ENCODE measurements at regions not wholly inside any gene's neighbourhood (a gene's known extent, or its start where the extent isn't known, plus 50 kb on each side); places are given as distances from the start of the nearest gene placed in this dataset.

- Histone ChIP-seq H4K5ac (ENCODE audit: insufficient read length, low read depth, low read length) (no peak overlapping the region), H3T11ph (ENCODE audit: low read length) (no peak overlapping the region), H3K79me1 (ENCODE audit: insufficient read depth, low read depth, low read length, poor library complexity, severe bottlenecking) (no peaks in the 10 kb centered on the region), H4K8ac (replicated peaks; ENCODE audit: insufficient read length, low read depth, low read length) (no peak overlapping the region), H3K23ac (ENCODE audit: insufficient read length, low read depth, low read length) (no peak overlapping the region), H3K9ac (ENCODE audit: extremely low read depth, insufficient read length, low read length) (no peak overlapping the region), H3K23me2 (ENCODE audit: insufficient read length, low read depth, low read length, poor library complexity, severe bottlenecking) (no peaks in the 10 kb centered on the region), H3K56ac (ENCODE audit: insufficient read length, low read depth, low read length) (no peak overlapping the region), H2BK20ac (ENCODE audit: low read depth, low read length, poor library complexity, severe bottlenecking) (no peak overlapping the region), H2AFZ (ENCODE audit: low read length) (no peak overlapping the region), H3K14ac (ENCODE audit: insufficient read depth, low read length) (no peak overlapping the region), H3K27me3 (ENCODE audit: insufficient read depth, low read length) (no peaks in the 10 kb centered on the region), H2BK15ac (ENCODE audit: low read depth, low read length) (no peak overlapping the region), H2BK120ac (ENCODE audit: low read depth, low read length, poor library complexity, severe bottlenecking) (no peak overlapping the region), H3K18ac (ENCODE audit: insufficient read length, low read depth, low read length) (no peak overlapping the region), H2BK5ac (ENCODE audit: insufficient read length, low read length) (no peak overlapping the region), H2AK5ac (ENCODE audit: insufficient read length, low read length) (no peak overlapping the region), H3K4me2 (ENCODE audit: insufficient read depth, insufficient read length, low read length) (no peak overlapping the region), H3K4me1 (ENCODE audit: insufficient read depth, low read length) (no peaks in the 10 kb centered on the region; the same call in none of the 2 replicates), H3K9me3 (ENCODE audit: control insufficient read depth, low read depth, low read length) (no peaks in the 10 kb centered on the region), H2BK12ac (ENCODE audit: insufficient read length, low read depth, low read length) (no peak overlapping the region), H3K27ac (ENCODE audit: insufficient read length, low read depth, low read length) (no peak overlapping the region), H4K20me1 (ENCODE audit: control insufficient read depth, insufficient read depth, insufficient read length) (no peaks in the 10 kb centered on the region), H4K91ac (ENCODE audit: insufficient read length, low read depth, low read length) (no peak overlapping the region), H3K79me2 (ENCODE audit: insufficient read depth, low read length) (no peaks in the 10 kb centered on the region), H3K4ac (ENCODE audit: low read depth, low read length) (no peak overlapping the region)
- Mint-ChIP-seq H3K9me3 (peaks cover 0 to 4% of the 10 kb centered on the region in 2 experiments; a peak in 2 of 5 replicates), H3K4me1 (peaks cover 23 to 24% of the 10 kb centered on the region in 2 experiments), H3K4me3 (no peak overlapping the region; a peak in 1 of 5 replicates), H3K27me3 (ENCODE audit: low read depth) (no peaks in the 10 kb centered on the region), H3K36me3 (ENCODE audit: insufficient read depth in 1 of 3, low read depth in 3 of 3) (peaks cover 0 to 5% (median 4%) of the 10 kb centered on the region in 3 experiments; a peak in 3 of 7 replicates), H3K27ac (no peak overlapping the region)
- DNase-seq, result no peak
- no CpG with 5 or more reads among the region's 3 CpGs for WGBS (ENCODE audit: extremely low coverage, insufficient read length, low lambda C conversion rate)
- no peak for TF ChIP-seq CTCF (conservative IDR thresholded peaks at IDR 0.05)
Observed at GRCh38 chr5:117209479-117209878, 634.9 kb upstream of the SEMA6A start.
